ENCODE measurements at regions not wholly inside any gene's neighbourhood (a gene's known extent, or its start where the extent isn't known, plus 50 kb on each side); places are given as distances from the start of the nearest gene placed in this dataset.

DNA sequence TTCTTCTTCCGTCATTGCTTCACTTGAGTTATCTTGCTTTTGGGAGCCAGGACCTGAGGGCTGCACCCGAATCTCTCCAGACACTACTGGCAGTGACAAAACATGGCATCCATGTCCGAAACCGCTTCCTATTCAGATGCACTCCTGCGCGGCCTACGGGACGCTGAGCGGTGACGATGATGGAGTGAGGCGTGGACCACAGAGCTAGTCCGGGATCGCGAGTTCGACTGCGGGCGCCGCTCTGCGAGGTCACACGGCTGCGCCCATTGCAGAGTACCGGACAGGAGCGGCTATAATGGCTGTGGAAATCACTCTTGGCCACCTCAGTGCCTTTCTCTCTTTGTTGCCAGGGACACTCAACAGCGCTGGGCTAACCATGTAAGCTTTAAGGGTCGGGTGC is 453.8 kb upstream of the CNTN5 start:
- Histone ChIP-seq H3K36me3 (ENCODE audit: low read length) (no peaks in the 10 kb centered on the region), H3K79me2 (ENCODE audit: insufficient read depth, low read length) (no peaks in the 10 kb centered on the region), H3K9me3 (ENCODE audit: insufficient read depth, low read length) (no peaks in the 10 kb centered on the region; the same call in 1 of the 2 replicates), H3K27me3 (ENCODE audit: low read length) (no peaks in the 10 kb centered on the region), H3F3A (ENCODE audit: insufficient read depth) (no peaks in the 10 kb centered on the region), H3K4me2 (ENCODE audit: low read depth, low read length, poor library complexity, severe bottlenecking) (no peak overlapping the region), H4K20me1 (ENCODE audit: low read depth, low read length) (no peaks in the 10 kb centered on the region), H3K9ac (ENCODE audit: low read length) (no peak overlapping the region), H2AFZ (ENCODE audit: low read depth, low read length, severe bottlenecking) (no peak overlapping the region), H3K9me2 (replicated peaks; ENCODE audit: insufficient read depth, low read length) (no peaks in the 10 kb centered on the region), H3K27ac (ENCODE audit: low read depth, low read length) (no peak overlapping the region), H3K4me3 (ENCODE audit: insufficient read depth, low read length, poor library complexity, severe bottlenecking) (no peak overlapping the region)
- no peak for TF ChIP-seq EZH2phosphoT487 (conservative IDR thresholded peaks at IDR 0.05; ENCODE audit: low read length)
- TF ChIP-seq, protein P1, sequence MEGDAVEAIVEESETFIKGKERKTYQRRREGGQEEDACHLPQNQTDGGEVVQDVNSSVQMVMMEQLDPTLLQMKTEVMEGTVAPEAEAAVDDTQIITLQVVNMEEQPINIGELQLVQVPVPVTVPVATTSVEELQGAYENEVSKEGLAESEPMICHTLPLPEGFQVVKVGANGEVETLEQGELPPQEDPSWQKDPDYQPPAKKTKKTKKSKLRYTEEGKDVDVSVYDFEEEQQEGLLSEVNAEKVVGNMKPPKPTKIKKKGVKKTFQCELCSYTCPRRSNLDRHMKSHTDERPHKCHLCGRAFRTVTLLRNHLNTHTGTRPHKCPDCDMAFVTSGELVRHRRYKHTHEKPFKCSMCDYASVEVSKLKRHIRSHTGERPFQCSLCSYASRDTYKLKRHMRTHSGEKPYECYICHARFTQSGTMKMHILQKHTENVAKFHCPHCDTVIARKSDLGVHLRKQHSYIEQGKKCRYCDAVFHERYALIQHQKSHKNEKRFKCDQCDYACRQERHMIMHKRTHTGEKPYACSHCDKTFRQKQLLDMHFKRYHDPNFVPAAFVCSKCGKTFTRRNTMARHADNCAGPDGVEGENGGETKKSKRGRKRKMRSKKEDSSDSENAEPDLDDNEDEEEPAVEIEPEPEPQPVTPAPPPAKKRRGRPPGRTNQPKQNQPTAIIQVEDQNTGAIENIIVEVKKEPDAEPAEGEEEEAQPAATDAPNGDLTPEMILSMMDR (IDR thresholded peaks at IDR 0.05; ENCODE audit: insufficient read depth, low read length, poor library complexity, severe bottlenecking) = no peak

DNA sequence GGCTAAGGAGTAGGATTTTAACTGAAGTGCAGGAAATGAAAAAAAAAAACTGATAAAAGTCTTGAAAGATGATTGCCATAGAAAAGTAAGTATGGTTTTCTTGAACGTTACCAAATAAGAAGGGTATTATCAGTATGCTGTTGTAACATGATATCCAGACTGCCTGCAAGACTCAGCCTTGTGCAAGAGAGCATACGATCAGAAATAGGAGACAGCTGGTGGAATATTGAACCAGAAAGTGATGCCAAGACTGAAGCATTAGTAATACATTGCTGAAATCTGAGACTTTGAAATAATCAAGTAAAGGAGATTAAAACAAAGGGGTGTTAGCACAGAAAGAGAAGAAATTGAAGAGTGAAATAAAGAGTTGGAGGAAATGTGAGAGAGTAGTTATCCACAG is 452.7 kb upstream of the CNTN5 start:
- H3K9ac ChIP-seq (ENCODE audit: low read length) = no peak overlapping the region
- H3K36me3 ChIP-seq (ENCODE audit: low read length) = no peaks in the 10 kb centered on the region
- H3K79me2 ChIP-seq (ENCODE audit: insufficient read depth, low read length) = no peaks in the 10 kb centered on the region
- no peak overlapping the region for H3K27ac ChIP-seq (ENCODE audit: low read depth, low read length)
- TF ChIP-seq, protein P1 (IDR thresholded peaks at IDR 0.05; ENCODE audit: insufficient read depth, low read length, poor library complexity, severe bottlenecking) = no peak
- TF ChIP-seq EZH2phosphoT487 (conservative IDR thresholded peaks at IDR 0.05; ENCODE audit: low read length) = no peak
- H3K4me3 ChIP-seq (ENCODE audit: insufficient read depth, low read length, poor library complexity, severe bottlenecking) = no peak overlapping the region
- no peak overlapping the region for H3K4me2 ChIP-seq (ENCODE audit: low read depth, low read length, poor library complexity, severe bottlenecking)
- H3K27me3 ChIP-seq (ENCODE audit: low read length) = no peaks in the 10 kb centered on the region
- H3K9me3 ChIP-seq (ENCODE audit: insufficient read depth, low read length) = no peaks in the 10 kb centered on the region; the same call in 1 of the 2 replicates
- no peak overlapping the region for H2AFZ ChIP-seq (ENCODE audit: low read depth, low read length, severe bottlenecking)
- no peaks in the 10 kb centered on the region for H3K9me2 ChIP-seq (replicated peaks; ENCODE audit: insufficient read depth, low read length)
- H4K20me1 ChIP-seq (ENCODE audit: low read depth, low read length) = no peaks in the 10 kb centered on the region
- no peaks in the 10 kb centered on the region for H3F3A ChIP-seq (ENCODE audit: insufficient read depth)

DNA sequence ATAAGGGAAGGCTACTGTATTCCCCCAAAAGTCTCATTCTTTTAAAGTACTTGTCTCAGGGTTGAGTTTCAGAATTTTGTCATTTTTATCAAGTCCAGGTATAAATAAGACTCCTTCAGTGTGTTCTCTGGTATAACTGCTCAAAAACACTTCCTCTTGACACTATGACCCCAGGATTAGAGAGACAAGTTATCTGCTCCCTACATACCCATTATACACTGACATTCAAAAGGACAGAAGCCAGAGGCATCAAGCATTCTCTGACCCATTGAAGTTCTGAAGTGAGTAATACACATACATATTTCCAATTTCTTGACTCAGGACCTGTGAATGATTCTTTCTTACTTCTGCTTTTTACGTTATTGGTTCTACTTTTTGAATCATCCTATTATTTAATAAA is 447.8 kb upstream of the CNTN5 start:
- Histone ChIP-seq H3K9me2 (replicated peaks; ENCODE audit: insufficient read depth, low read length) (no peaks in the 10 kb centered on the region), H3K27ac (ENCODE audit: low read depth, low read length) (no peak overlapping the region), H2AFZ (ENCODE audit: low read depth, low read length, severe bottlenecking) (no peak overlapping the region), H3K4me2 (ENCODE audit: low read depth, low read length, poor library complexity, severe bottlenecking) (no peak overlapping the region), H3K79me2 (ENCODE audit: insufficient read depth, low read length) (no peaks in the 10 kb centered on the region), H3K4me3 (ENCODE audit: insufficient read depth, low read length, poor library complexity, severe bottlenecking) (no peak overlapping the region), H3F3A (ENCODE audit: insufficient read depth) (no peaks in the 10 kb centered on the region), H4K20me1 (ENCODE audit: low read depth, low read length) (no peaks in the 10 kb centered on the region), H3K9ac (ENCODE audit: low read length) (no peak overlapping the region), H3K27me3 (ENCODE audit: low read length) (no peaks in the 10 kb centered on the region), H3K36me3 (ENCODE audit: low read length) (no peaks in the 10 kb centered on the region), H3K9me3 (ENCODE audit: insufficient read depth, low read length) (no peaks in the 10 kb centered on the region)
- TF ChIP-seq, protein P1 (IDR thresholded peaks at IDR 0.05; ENCODE audit: insufficient read depth, low read length, poor library complexity, severe bottlenecking) = no peak
- no peak for TF ChIP-seq EZH2phosphoT487 (conservative IDR thresholded peaks at IDR 0.05; ENCODE audit: low read length)
